Hepatocyte (in vitro differentiated cells): ENCODE measurements at regions not wholly inside any gene's neighbourhood (a gene's known extent, or its start where the extent isn't known, plus 50 kb on each side); places are given as distances from the start of the nearest gene placed in this dataset.

Experiments used
- CTCF ChIP-seq: fragments of 200-600 bp; sonication (generic); IDR thresholded peaks from 2 replicates; pipeline ENCODE4 v1.5.1; 2016; ENCODE audit warnings: antibody characterized with exemption, mild to moderate bottlenecking; ENCODE audit not compliant: poor library complexity
- EZH2 ChIP-seq: fragments of 200-600 bp; sonication (generic); IDR thresholded peaks from 2 replicates; pipeline ENCODE4 v1.6.1; 2016; ENCODE audit warnings: antibody characterized with exemption, mild to moderate bottlenecking, borderline replicate concordance

- no peak for TF ChIP-seq CTCF
- TF ChIP-seq EZH2, result no peak
Observed at GRCh38 chr10:130885021-130885655, 426.4 kb downstream of the TCERG1L start.
